Smooth muscle cell (in vitro differentiated cells): ENCODE measurements at regions not wholly inside any gene's neighbourhood (a gene's known extent, or its start where the extent isn't known, plus 50 kb on each side); places are given as distances from the start of the nearest gene placed in this dataset.

Experiments used
- DNase-seq: peaks from one replicate; lab custom pipeline; 2025; ENCODE audit not compliant: unreplicated experiment; lab: John Stamatoyannopoulos, UW
- H2AFZ ChIP-seq: fragments of 200-600 bp; sonication (generic); 2 replicates; pipeline ENCODE4 v1.6.0; 2016; ENCODE audit warnings: antibody characterized with exemption, low read depth, mild to moderate bottlenecking
- H3F3A ChIP-seq: fragments of 200-600 bp; sonication (generic); 2 replicates; pipeline ENCODE4 v1.6.0; 2017; ENCODE audit warnings: antibody characterized with exemption, low read depth
- H3K27ac ChIP-seq: fragments of 200-600 bp; sonication (generic); 2 replicates; pipeline ENCODE4 v1.5.1; 2016; ENCODE audit warnings: low read depth, mild to moderate bottlenecking
- H3K27me3 ChIP-seq: fragments of 200-600 bp; sonication (generic); 2 replicates; pipeline ENCODE4 v1.6.1; 2016; ENCODE audit warnings: low read depth, mild to moderate bottlenecking
- H3K36me3 ChIP-seq: fragments of 200-600 bp; sonication (generic); 2 replicates; pipeline ENCODE4 v1.5.1; 2016; ENCODE audit warnings: low read depth
- H3K4me1 ChIP-seq: fragments of 200-600 bp; sonication (generic); 2 replicates; pipeline ENCODE4 v1.5.1; 2016; ENCODE audit warnings: low read depth
- H3K4me2 ChIP-seq: fragments of 200-600 bp; sonication (generic); 2 replicates; pipeline ENCODE4 v1.6.0; 2016; ENCODE audit warnings: mild to moderate bottlenecking
- H3K4me3 ChIP-seq: fragments of 200-600 bp; sonication (generic); 2 replicates; pipeline ENCODE4 v1.5.1; 2016; ENCODE audit warnings: mild to moderate bottlenecking
- H3K79me2 ChIP-seq: fragments of 200-600 bp; sonication (generic); 2 replicates; pipeline ENCODE4 v1.6.0; 2016; ENCODE audit warnings: low read depth, mild to moderate bottlenecking
- H3K9ac ChIP-seq: fragments of 200-600 bp; sonication (generic); 2 replicates; pipeline ENCODE4 v1.6.0; 2016; ENCODE audit warnings: low read depth
- H3K9me3 ChIP-seq: fragments of 200-600 bp; sonication (generic); replicated peaks from 2 replicates; pipeline ENCODE4 v1.5.1; 2016; ENCODE audit warnings: low read depth
- H4K20me1 ChIP-seq: fragments of 200-600 bp; sonication (generic); 2 replicates; pipeline ENCODE4 v1.6.0; 2016; ENCODE audit warnings: low read depth
- WGBS: methylation state at CpG from one replicate; pipeline ENCODE4 v1.1.7; 2016; ENCODE audit warnings: low lambda C conversion rate; 5-methylcytosine and 5-hydroxymethylcytosine counted together
- TF ChIP-seq, protein P1 (sequence below): fragments of 200-600 bp; sonication (generic); IDR thresholded peaks from 2 replicates; pipeline ENCODE4 v1.5.1; 2017; ENCODE audit warnings: borderline replicate concordance, mild to moderate bottlenecking, antibody characterized with exemption; ENCODE audit not compliant: insufficient read depth, poor library complexity, severe bottlenecking

DNA sequence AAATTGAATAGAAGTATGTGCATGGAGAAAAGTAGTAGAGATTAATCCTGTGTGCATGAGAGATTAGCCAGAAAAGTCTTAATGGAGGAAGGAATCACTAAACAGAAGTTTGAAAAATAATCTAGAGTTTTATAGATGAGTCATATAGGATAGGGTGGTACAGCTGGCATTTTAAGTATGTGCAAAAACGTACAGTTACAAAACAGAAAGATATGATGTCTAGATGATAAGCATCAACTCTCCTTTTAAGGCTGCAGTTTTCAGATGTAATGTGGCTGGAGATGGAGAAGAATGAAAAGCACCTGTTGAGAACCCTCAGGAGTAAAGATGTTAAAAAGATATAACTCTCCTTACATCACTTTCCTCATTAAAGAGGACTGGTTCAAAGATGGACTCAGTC lies 271.3 kb downstream of the STK31 start:
- Histone ChIP-seq H3K36me3 (no peaks in the 10 kb centered on the region), H3F3A (no peaks in the 10 kb centered on the region), H3K4me3 (no peak overlapping the region), H3K4me1 (no peaks in the 10 kb centered on the region), H3K27me3 (no peaks in the 10 kb centered on the region), H3K4me2 (no peak overlapping the region), H4K20me1 (no peaks in the 10 kb centered on the region), H2AFZ (no peak overlapping the region), H3K79me2 (no peaks in the 10 kb centered on the region), H3K27ac (no peak overlapping the region), H3K9ac (no peak overlapping the region), H3K9me3 (no peaks in the 10 kb centered on the region)
- no peak for DNase-seq
- TF ChIP-seq, protein P1, sequence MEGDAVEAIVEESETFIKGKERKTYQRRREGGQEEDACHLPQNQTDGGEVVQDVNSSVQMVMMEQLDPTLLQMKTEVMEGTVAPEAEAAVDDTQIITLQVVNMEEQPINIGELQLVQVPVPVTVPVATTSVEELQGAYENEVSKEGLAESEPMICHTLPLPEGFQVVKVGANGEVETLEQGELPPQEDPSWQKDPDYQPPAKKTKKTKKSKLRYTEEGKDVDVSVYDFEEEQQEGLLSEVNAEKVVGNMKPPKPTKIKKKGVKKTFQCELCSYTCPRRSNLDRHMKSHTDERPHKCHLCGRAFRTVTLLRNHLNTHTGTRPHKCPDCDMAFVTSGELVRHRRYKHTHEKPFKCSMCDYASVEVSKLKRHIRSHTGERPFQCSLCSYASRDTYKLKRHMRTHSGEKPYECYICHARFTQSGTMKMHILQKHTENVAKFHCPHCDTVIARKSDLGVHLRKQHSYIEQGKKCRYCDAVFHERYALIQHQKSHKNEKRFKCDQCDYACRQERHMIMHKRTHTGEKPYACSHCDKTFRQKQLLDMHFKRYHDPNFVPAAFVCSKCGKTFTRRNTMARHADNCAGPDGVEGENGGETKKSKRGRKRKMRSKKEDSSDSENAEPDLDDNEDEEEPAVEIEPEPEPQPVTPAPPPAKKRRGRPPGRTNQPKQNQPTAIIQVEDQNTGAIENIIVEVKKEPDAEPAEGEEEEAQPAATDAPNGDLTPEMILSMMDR, result no peak
- 11% methylated on average over 1 of the region's 1 CpG for WGBS

DNA sequence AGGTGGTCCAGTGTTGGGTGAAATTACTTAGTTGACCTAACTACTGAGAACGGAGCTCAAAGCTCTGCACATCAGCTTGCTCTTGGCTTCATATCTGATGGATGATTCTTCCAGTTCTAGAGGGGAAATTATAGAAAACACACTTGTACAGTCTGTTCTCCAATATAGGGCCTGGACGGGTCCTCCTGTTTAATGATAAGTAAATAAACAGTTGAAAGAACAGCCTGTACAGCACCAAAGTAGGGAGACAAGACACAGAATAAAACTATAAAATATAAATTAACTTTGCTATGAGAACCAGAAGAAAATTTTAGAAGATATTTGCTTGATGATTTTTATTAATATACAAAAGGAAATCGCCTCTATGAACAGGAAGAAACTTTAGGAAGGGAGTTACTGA lies 271.7 kb downstream of the STK31 start:
- Histone ChIP-seq H3K9me3 (no peaks in the 10 kb centered on the region), H3K4me2 (no peak overlapping the region), H3K27ac (no peak overlapping the region), H4K20me1 (no peaks in the 10 kb centered on the region), H3K4me3 (no peak overlapping the region), H3K9ac (no peak overlapping the region), H3K27me3 (no peaks in the 10 kb centered on the region), H3K36me3 (no peaks in the 10 kb centered on the region), H3K79me2 (no peaks in the 10 kb centered on the region), H3K4me1 (no peaks in the 10 kb centered on the region), H2AFZ (no peak overlapping the region), H3F3A (no peaks in the 10 kb centered on the region)
- no peak for DNase-seq
- TF ChIP-seq, protein P1, result no peak
- WGBS, result 86% methylated on average over 3 of the region's 3 CpGs

DNA sequence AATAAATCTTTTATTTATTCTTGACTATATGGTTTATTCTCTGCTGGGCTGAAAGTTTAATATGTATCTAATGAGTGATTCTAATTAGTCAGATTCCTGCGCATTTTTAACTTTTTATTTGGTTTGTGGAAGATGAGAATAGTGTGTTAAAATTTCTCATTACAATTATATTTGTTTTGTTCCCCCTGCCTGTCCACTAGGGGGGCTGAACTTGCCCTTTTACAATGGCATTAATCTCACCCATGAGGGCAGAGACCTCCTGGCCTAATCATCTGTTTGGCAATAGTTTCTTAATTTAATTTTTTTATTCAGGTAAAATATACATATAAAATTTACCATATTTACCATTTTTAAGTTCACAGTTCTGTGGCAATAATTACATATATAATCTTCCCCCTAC lies 278.5 kb upstream of the NPY start:
- no peaks in the 10 kb centered on the region for H4K20me1 ChIP-seq
- no peak overlapping the region for H3K9ac ChIP-seq
- H3K27ac ChIP-seq, result no peak overlapping the region
- TF ChIP-seq, protein P1, result no peak
- no peak overlapping the region for H2AFZ ChIP-seq
- no peak overlapping the region for H3K4me3 ChIP-seq
- no peaks in the 10 kb centered on the region for H3K4me1 ChIP-seq
- no peaks in the 10 kb centered on the region for H3K9me3 ChIP-seq
- no peaks in the 10 kb centered on the region for H3K27me3 ChIP-seq
- 77% methylated on average over 1 of the region's 1 CpG for WGBS
- DNase-seq, result no peak
- no peaks in the 10 kb centered on the region for H3K79me2 ChIP-seq
- H3K4me2 ChIP-seq, result no peak overlapping the region
- H3K36me3 ChIP-seq, result no peaks in the 10 kb centered on the region
- no peaks in the 10 kb centered on the region for H3F3A ChIP-seq

DNA sequence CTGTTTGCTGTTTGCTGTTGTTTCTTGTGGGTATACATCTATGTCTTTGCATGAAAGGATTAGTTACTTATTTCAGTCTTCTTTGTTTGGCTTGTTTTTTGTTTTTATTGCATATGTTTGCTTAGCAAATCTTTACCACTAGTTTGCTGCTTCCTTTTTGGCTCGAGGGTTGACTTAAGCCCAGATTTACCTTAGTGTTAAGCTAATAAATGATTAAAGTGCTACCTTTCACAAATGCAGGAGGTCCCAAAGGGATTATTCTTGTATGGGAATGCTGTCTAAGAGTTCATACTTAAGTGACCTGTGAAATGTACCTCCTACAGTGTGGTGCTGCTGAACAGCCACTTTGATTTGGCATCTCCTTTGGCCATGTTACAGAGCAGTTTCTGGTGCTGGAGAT lies 273.5 kb upstream of the NPY start:
- no peak overlapping the region for H3K9ac ChIP-seq
- H3K4me3 ChIP-seq, result no peak overlapping the region
- no peak overlapping the region for H3K27ac ChIP-seq
- no peak overlapping the region for H2AFZ ChIP-seq
- no peaks in the 10 kb centered on the region for H3K79me2 ChIP-seq
- H3F3A ChIP-seq, result no peaks in the 10 kb centered on the region
- TF ChIP-seq, protein P1, result no peak
- no peaks in the 10 kb centered on the region for H4K20me1 ChIP-seq
- no peaks in the 10 kb centered on the region for H3K4me1 ChIP-seq
- 93% methylated on average over 1 of the region's 1 CpG for WGBS
- H3K4me2 ChIP-seq, result no peak overlapping the region
- no peaks in the 10 kb centered on the region for H3K27me3 ChIP-seq
- no peaks in the 10 kb centered on the region for H3K9me3 ChIP-seq
- no peak for DNase-seq
- no peaks in the 10 kb centered on the region for H3K36me3 ChIP-seq
